22Rv1 (cell line): ENCODE measurements at regions not wholly inside any gene's neighbourhood (a gene's known extent, or its start where the extent isn't known, plus 50 kb on each side); places are given as distances from the start of the nearest gene placed in this dataset.
"Not testable (repeated sequence)": the region's sequence is repeated elsewhere in the genome, so short reads cannot be mapped to it uniquely, and the experiment has no call there.

Experiments
- H3K27ac ChIP-seq: fragments of 450-650 bp; 2 replicates; pipeline ENCODE4 v1.5.1; 2017
- CTCF ChIP-seq: fragments of 450-650 bp; IDR thresholded peaks from 2 replicates; pipeline ENCODE4 v1.5.1; 2017; ENCODE audit warnings: mild to moderate bottlenecking
- ZFX ChIP-seq: fragments of 450-650 bp; IDR thresholded peaks from 2 replicates; pipeline ENCODE4 v1.6.1; 2017; ENCODE audit warnings: antibody characterized with exemption, borderline replicate concordance

- TF ChIP-seq CTCF (no peak), ZFX (no peak)
- no peak overlapping the region for H3K27ac ChIP-seq
These were observed 81.4 kb upstream of the PPP2R2D start for GRCh38 chr10:131819241-131820072.

GRCh38 chr10:131820626-131821025 lies 80.2 kb upstream of the PPP2R2D start:
- no peak overlapping the region for H3K27ac ChIP-seq

GRCh38 chr10:131821378-131822012 lies 79.3 kb upstream of the PPP2R2D start:
- no peak overlapping the region for H3K27ac ChIP-seq
- no peak for TF ChIP-seq ZFX
- no peak for TF ChIP-seq CTCF

More at GRCh38 chr10:131820626-131821025, 80.2 kb upstream of the PPP2R2D start:
- TF ChIP-seq ZFX (no peak), CTCF (no peak)

- no peak for TF ChIP-seq ZFX
- no peak for TF ChIP-seq CTCF
- no peak overlapping the region for H3K27ac ChIP-seq
These were observed 78.7 kb upstream of the PPP2R2D start for GRCh38 chr10:131822013-131822691.

- TF ChIP-seq CTCF = no peak
These were observed 78.0 kb upstream of the PPP2R2D start for GRCh38 chr10:131822692-131823245.

GRCh38 chr10:131823601-131824099 lies 77.2 kb upstream of the PPP2R2D start:
- H3K27ac ChIP-seq = not testable (repeated sequence)

More at GRCh38 chr10:131822692-131823245, 78.0 kb upstream of the PPP2R2D start:
- H3K27ac ChIP-seq = no peak overlapping the region

- no peak overlapping the region for H3K27ac ChIP-seq
- TF ChIP-seq ZFX (no peak), CTCF (no peak)
These were observed 76.2 kb upstream of the PPP2R2D start for GRCh38 chr10:131824371-131825149.
